Keratinocyte (primary cell): ENCODE measurements at regions not wholly inside any gene's neighbourhood (a gene's known extent, or its start where the extent isn't known, plus 50 kb on each side); places are given as distances from the start of the nearest gene placed in this dataset.

Experiments
- DNase-seq: peaks from one replicate; pipeline ENCODE4 v3.0.0-alpha.2; 2011; ENCODE audit warnings: low read depth, missing footprints, low spot score
- FAIRE-seq: peaks from 2 replicates; lab custom pipeline; 2011; peaks lifted over from hg19 to GRCh38; lab: Jason Lieb, UNC
- H2AFZ ChIP-seq: 2 replicates; pipeline ENCODE4 v1.6.0; 2012; ENCODE audit warnings: low read length, control low read depth, inconsistent platforms; ENCODE audit not compliant: control insufficient read depth
- H3K27ac ChIP-seq: 2 replicates; pipeline ENCODE4 v1.5.1; 2011; ENCODE audit warnings: low read length; ENCODE audit not compliant: control insufficient read depth, insufficient read depth
- H3K27me3 ChIP-seq: 3 replicates; pipeline ENCODE4 v1.6.0; 2011; ENCODE audit warnings: low read length; ENCODE audit not compliant: control insufficient read depth, insufficient read depth; ENCODE audit errors: extremely low read depth
- H3K36me3 ChIP-seq, 2 experiments: 2 replicates in 1 of 2; 3 replicates in 1 of 2; pipeline ENCODE4 v1.5.1; 2011; ENCODE audit warnings: low read length in 2 of 2, mild to moderate bottlenecking in 1 of 2; ENCODE audit not compliant: control insufficient read depth in 2 of 2, insufficient read depth in 2 of 2; ENCODE audit errors: extremely low read depth in 1 of 2
- H3K4me1 ChIP-seq: 3 replicates; pipeline ENCODE4 v1.5.1; 2011; ENCODE audit warnings: low read length; ENCODE audit not compliant: control insufficient read depth, insufficient read depth; ENCODE audit errors: extremely low read depth
- H3K4me2 ChIP-seq: 3 replicates; pipeline ENCODE4 v1.6.0; 2011; ENCODE audit warnings: low read depth, low read length; ENCODE audit not compliant: control insufficient read depth, insufficient read depth; ENCODE audit errors: extremely low read depth
- H3K4me3 ChIP-seq, 3 experiments: fragments of 200-600 bp in 1 of 3; sonication (generic) in 1 of 3; 2 replicates in 2 of 3; 3 replicates in 1 of 3; pipeline ENCODE4 v1.5.1; 2011 to 2016; ENCODE audit warnings: low read length in 3 of 3, mild to moderate bottlenecking in 3 of 3, control low read depth in 2 of 3, inconsistent platforms in 1 of 3, low read depth in 1 of 3, mixed read lengths in 1 of 3, mixed run types in 1 of 3, moderate library complexity in 1 of 3; ENCODE audit not compliant: control insufficient read depth in 2 of 3, insufficient read depth in 2 of 3; ENCODE audit errors: extremely low read depth in 1 of 3
- H3K79me2 ChIP-seq: 2 replicates; pipeline ENCODE4 v1.6.0; 2012; ENCODE audit warnings: low read length; ENCODE audit not compliant: control insufficient read depth, insufficient read depth
- H3K9ac ChIP-seq: 3 replicates; pipeline ENCODE4 v1.6.0; 2011; ENCODE audit warnings: low read length; ENCODE audit not compliant: control insufficient read depth, insufficient read depth; ENCODE audit errors: extremely low read depth
- H3K9me1 ChIP-seq: 3 replicates; pipeline ENCODE4 v1.6.0; 2011; ENCODE audit warnings: low read length; ENCODE audit not compliant: control insufficient read depth, insufficient read depth; ENCODE audit errors: extremely low read depth
- H3K9me3 ChIP-seq: 2 replicates; pipeline ENCODE4 v1.5.1; 2012; ENCODE audit warnings: low read depth, low read length; ENCODE audit not compliant: control insufficient read depth
- H4K20me1 ChIP-seq: 3 replicates; pipeline ENCODE4 v1.6.0; 2011; ENCODE audit warnings: low read length; ENCODE audit not compliant: control insufficient read depth, insufficient read depth; ENCODE audit errors: extremely low read depth
- CTCF ChIP-seq, 3 experiments: IDR thresholded peaks in 1 of 3; conservative IDR thresholded peaks in 1 of 3; optimal IDR thresholded peaks in 1 of 3; 2 replicates in 2 of 3; 3 replicates in 1 of 3; pipeline versions ENCODE3 to v1.5.1; 2011; ENCODE audit warnings: low read length in 3 of 3, mild to moderate bottlenecking in 3 of 3, moderate library complexity in 2 of 3, control low read depth in 1 of 3, inconsistent platforms in 1 of 3; ENCODE audit not compliant: insufficient read depth in 2 of 3; ENCODE audit errors: extremely low read depth in 1 of 3
- EZH2 ChIP-seq: IDR thresholded peaks from one replicate; pipeline ENCODE4 v1.6.1; 2012; ENCODE audit warnings: inconsistent platforms, mild to moderate bottlenecking, low read length, moderate library complexity
- dilution Hi-C: fragments of 300-500 bp; cut with MboI; formaldehyde crosslinking; loops from one replicate; pipeline ENCODE4 v1.7.0; 2020; ENCODE audit warnings: low sequenced_read_pairs; ENCODE audit not compliant: extremely low pct_ligation_motif_present

GRCh38 chr1:164443836-164444235, 115.1 kb upstream of the PBX1 start:
- no peak for DNase-seq
- no peak overlapping the region for H3K9ac ChIP-seq
- H3K9me3 ChIP-seq = no peaks in the 10 kb centered on the region
- no peak overlapping the region for H3K4me3 ChIP-seq
- no peaks in the 10 kb centered on the region for H3K4me1 ChIP-seq
- dilution Hi-C loops = no loop called here
- no peak for TF ChIP-seq CTCF (optimal IDR thresholded peaks at IDR 0.05 in 1 of 3, IDR thresholded peaks at IDR 0.05 in 1 of 3, conservative IDR thresholded peaks at IDR 0.05 in 1 of 3; ENCODE audit: extremely low read depth in 1 of 3, insufficient read depth in 2 of 3, low read length in 3 of 3)
- no peak for TF ChIP-seq EZH2
- H3K27ac ChIP-seq = no peak overlapping the region
- H2AFZ ChIP-seq = no peak overlapping the region
- no peaks in the 10 kb centered on the region for H4K20me1 ChIP-seq
- H3K4me2 ChIP-seq = no peak overlapping the region
- no peak for FAIRE-seq
- no peaks in the 10 kb centered on the region for H3K9me1 ChIP-seq
- H3K36me3 ChIP-seq = no peaks in the 10 kb centered on the region
- H3K27me3 ChIP-seq = no peaks in the 10 kb centered on the region
- no peaks in the 10 kb centered on the region for H3K79me2 ChIP-seq

GRCh38 chr1:164446020-164446419, 113.0 kb upstream of the PBX1 start:
- Histone ChIP-seq H3K9me1 (no peaks in the 10 kb centered on the region), H3K4me3 (no peak overlapping the region), H4K20me1 (no peaks in the 10 kb centered on the region), H3K79me2 (no peaks in the 10 kb centered on the region), H3K4me1 (no peaks in the 10 kb centered on the region), H3K4me2 (no peak overlapping the region), H3K36me3 (no peaks in the 10 kb centered on the region), H3K27ac (no peak overlapping the region), H2AFZ (no peak overlapping the region), H3K27me3 (no peaks in the 10 kb centered on the region), H3K9me3 (no peaks in the 10 kb centered on the region), H3K9ac (no peak overlapping the region)
- no peak for DNase-seq
- dilution Hi-C loops = no loop called here
- FAIRE-seq = no peak
- TF ChIP-seq EZH2 (no peak), CTCF (optimal IDR thresholded peaks at IDR 0.05 in 1 of 3, IDR thresholded peaks at IDR 0.05 in 1 of 3, conservative IDR thresholded peaks at IDR 0.05 in 1 of 3; ENCODE audit: extremely low read depth in 1 of 3, insufficient read depth in 2 of 3, low read length in 3 of 3) (no peak)
